OCI-LY7 (cell line): ENCODE measurements at regions not wholly inside any gene's neighbourhood (a gene's known extent, or its start where the extent isn't known, plus 50 kb on each side); places are given as distances from the start of the nearest gene placed in this dataset.

Experiments used
- BruUV-seq: library from RNA; stranded (reverse); fragments of 400-500 nt; replicated peaks from 2 replicates; lab custom pipeline; 2021; lab: Mats Ljungman, UMichigan
- CTCF ChIA-PET: fragments of 300-600 bp; sonication (Branson Sonifier 250); formaldehyde crosslinking; loops from one replicate; lab custom pipeline; 2022; ENCODE audit warnings: antibody characterized with exemption; ENCODE audit not compliant: unreplicated experiment; lab: Charles Lee
- POLR2A ChIA-PET: fragments of 300-600 bp; sonication (Branson Sonifier 250); formaldehyde crosslinking; loops from one replicate; lab custom pipeline; 2022; ENCODE audit warnings: antibody characterized with exemption; lab: Charles Lee
- DNase-seq: peaks from one replicate; pipeline ENCODE4 v3.0.0-alpha.2; 2015; ENCODE audit warnings: low spot score
- H2AFZ ChIP-seq: fragments of 200-600 bp; sonication (generic), shearing (Covaris generic); 2 replicates; pipeline ENCODE4 v1.6.1; 2014; ENCODE audit warnings: mild to moderate bottlenecking, antibody characterized with exemption, low read length, moderate library complexity
- H3K27ac ChIP-seq: fragments of 200-600 bp; sonication (generic); 2 replicates; pipeline ENCODE4 v1.5.1; 2014; ENCODE audit warnings: mixed run types, low read depth, mild to moderate bottlenecking, moderate library complexity, low read length, inconsistent platforms; ENCODE audit not compliant: poor library complexity, severe bottlenecking
- H3K36me3 ChIP-seq: fragments of 200-600 bp; sonication (generic); 2 replicates; pipeline ENCODE4 v1.6.1; 2014; ENCODE audit warnings: mild to moderate bottlenecking, antibody characterized with exemption, low read length, moderate library complexity, mixed read lengths; ENCODE audit not compliant: insufficient read depth
- H3K4me1 ChIP-seq: fragments of 200-600 bp; sonication (generic); 2 replicates; pipeline ENCODE4 v1.5.1; 2014; ENCODE audit warnings: mild to moderate bottlenecking, low read length; ENCODE audit not compliant: insufficient read depth, poor library complexity, severe bottlenecking
- H3K4me2 ChIP-seq: fragments of 200-600 bp; sonication (generic); 2 replicates; pipeline ENCODE4 v1.6.1; 2014; ENCODE audit warnings: mild to moderate bottlenecking, low read length
- H3K4me3 ChIP-seq: fragments of 200-600 bp; sonication (generic); 2 replicates; pipeline ENCODE4 v1.5.1; 2014; ENCODE audit warnings: mild to moderate bottlenecking, low read depth, low read length; ENCODE audit not compliant: poor library complexity, severe bottlenecking
- H3K79me2 ChIP-seq: fragments of 200-600 bp; sonication (generic); 2 replicates; pipeline ENCODE4 v1.6.1; 2016; ENCODE audit warnings: low read depth, mild to moderate bottlenecking, low read length, moderate library complexity, mixed read lengths; ENCODE audit not compliant: insufficient read depth
- H3K9me2 ChIP-seq: fragments of 200-600 bp; sonication (generic); 2 replicates; pipeline ENCODE4 v1.6.1; 2016; ENCODE audit warnings: mild to moderate bottlenecking, low read length, mixed read lengths; ENCODE audit not compliant: insufficient read depth
- H3K9me3 ChIP-seq: fragments of 200-600 bp; sonication (generic); 2 replicates; pipeline ENCODE4 v1.6.1; 2014; ENCODE audit warnings: mild to moderate bottlenecking, mixed run types, low read length, mixed read lengths
- H4K20me1 ChIP-seq: fragments of 200-600 bp; sonication (generic); 2 replicates; pipeline ENCODE4 v1.6.1; 2014; ENCODE audit warnings: mild to moderate bottlenecking, antibody characterized with exemption, low read length, moderate library complexity, mixed read lengths; ENCODE audit not compliant: insufficient read depth
- CTCF ChIP-seq: fragments of 200-600 bp; sonication (generic); conservative IDR thresholded peaks from 2 replicates; pipeline ENCODE4 v1.5.1; 2014; ENCODE audit warnings: mild to moderate bottlenecking, antibody characterized with exemption, low read length, moderate library complexity, mixed read lengths
- EZH2phosphoT487 ChIP-seq: fragments of 200-600 bp; sonication (generic); IDR thresholded peaks from 2 replicates; pipeline ENCODE4 v1.6.1; 2018; ENCODE audit warnings: low read depth, borderline replicate concordance, mild to moderate bottlenecking, mixed run types, antibody characterized with exemption, low read length, moderate library complexity, mixed read lengths
- intact Hi-C: fragments of 100-400 bp; cut with micrococcal nuclease; formaldehyde crosslinking; loops from one replicate; pipeline ENCODE4 v1.10.0; 2022; ENCODE audit not compliant: unreplicated experiment

GRCh38 chr9:18404434-18405029 is 69.4 kb upstream of the ADAMTSL1 start:
- Histone ChIP-seq H3K36me3 (no peaks in the 10 kb centered on the region), H3K79me2 (no peaks in the 10 kb centered on the region), H3K27ac (no peak overlapping the region), H3K4me2 (no peak overlapping the region), H2AFZ (no peak overlapping the region), H3K4me1 (no peaks in the 10 kb centered on the region), H3K9me3 (no peaks in the 10 kb centered on the region), H3K9me2 (no peaks in the 10 kb centered on the region), H4K20me1 (no peaks in the 10 kb centered on the region), H3K4me3 (no peak overlapping the region)
- TF ChIP-seq CTCF: no peak
- no peak for TF ChIP-seq EZH2phosphoT487
- ChIA-PET POLR2A (interaction anchor here (1.1 kb wide), 1 partner anchor 10 kb away, joined by 3 read pairs; no protein-coding TSS in a partner anchor), CTCF (no interaction called here)
- BruUV-seq: no TSS peak
- intact Hi-C loops: no loop called here
- no peak for DNase-seq

- no peaks in the 10 kb centered on the region for H3K36me3 ChIP-seq
- H2AFZ ChIP-seq: no peak overlapping the region
- H3K9me2 ChIP-seq: no peaks in the 10 kb centered on the region
- no peaks in the 10 kb centered on the region for H4K20me1 ChIP-seq
- ChIA-PET POLR2A (no interaction called here), CTCF (no interaction called here)
- TF ChIP-seq CTCF (no peak), EZH2phosphoT487 (no peak)
- no peak overlapping the region for H3K27ac ChIP-seq
- H3K4me3 ChIP-seq: no peak overlapping the region
- no TSS peak for BruUV-seq
- H3K4me2 ChIP-seq: no peak overlapping the region
- no peaks in the 10 kb centered on the region for H3K4me1 ChIP-seq
- H3K9me3 ChIP-seq: no peaks in the 10 kb centered on the region
- no peaks in the 10 kb centered on the region for H3K79me2 ChIP-seq
- intact Hi-C loops: no loop called here
- DNase-seq: no peak
Observed at GRCh38 chr9:18405240-18405639, 68.7 kb upstream of the ADAMTSL1 start.

GRCh38 chr9:18410983-18411382 is 63.0 kb upstream of the ADAMTSL1 start:
- no peaks in the 10 kb centered on the region for H3K79me2 ChIP-seq
- H3K27ac ChIP-seq: no peak overlapping the region
- POLR2A ChIA-PET: no interaction called here
- no peaks in the 10 kb centered on the region for H4K20me1 ChIP-seq
- BruUV-seq: no TSS peak
- H3K4me3 ChIP-seq: no peak overlapping the region
- H3K4me2 ChIP-seq: no peak overlapping the region
- intact Hi-C loops: no loop called here
- H3K9me3 ChIP-seq: no peaks in the 10 kb centered on the region
- CTCF ChIA-PET: no interaction called here
- H3K36me3 ChIP-seq: no peaks in the 10 kb centered on the region
- no peaks in the 10 kb centered on the region for H3K4me1 ChIP-seq
- TF ChIP-seq EZH2phosphoT487 (no peak), CTCF (no peak)
- no peak overlapping the region for H2AFZ ChIP-seq
- H3K9me2 ChIP-seq: no peaks in the 10 kb centered on the region
- DNase-seq: no peak
